Cerebellar cortex (tissue), 1 donor: ENCODE measurements at regions not wholly inside any gene's neighbourhood (a gene's known extent, or its start where the extent isn't known, plus 50 kb on each side); places are given as distances from the start of the nearest gene placed in this dataset.
"Not testable (repeated sequence)": the region's sequence is repeated elsewhere in the genome, so short reads cannot be mapped to it uniquely, and the experiment has no call there.

Experiments used
- DNase-seq: peaks from one replicate; pipeline ENCODE4 v3.0.0-alpha.2; 2015; ENCODE audit warnings: low spot score

GRCh38 chr1:2950926-2951305 lies 70.4 kb upstream of the ACTRT2 start:
- no peak for DNase-seq

DNA sequence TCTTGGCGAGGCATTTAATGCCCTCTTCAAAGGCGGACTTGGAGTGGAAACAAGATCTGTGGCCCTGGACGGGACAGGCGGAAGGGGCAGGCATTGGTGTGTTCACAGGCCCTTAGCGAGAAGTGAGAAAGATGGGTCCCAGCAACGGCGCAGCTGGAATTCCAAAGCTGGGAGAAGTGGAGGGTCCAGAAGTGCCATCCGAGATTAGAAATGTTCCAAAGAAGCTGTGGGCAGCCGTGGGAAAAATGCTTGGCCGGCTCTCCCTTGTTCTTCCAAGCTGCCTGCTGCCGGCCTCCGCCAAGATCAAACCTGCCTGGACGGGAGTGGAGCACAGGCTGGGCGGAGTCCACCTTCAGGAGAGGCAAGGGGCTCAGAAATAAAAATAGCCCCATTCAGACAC lies 69.4 kb upstream of the ACTRT2 start:
- DNase-seq, result no peak

DNA sequence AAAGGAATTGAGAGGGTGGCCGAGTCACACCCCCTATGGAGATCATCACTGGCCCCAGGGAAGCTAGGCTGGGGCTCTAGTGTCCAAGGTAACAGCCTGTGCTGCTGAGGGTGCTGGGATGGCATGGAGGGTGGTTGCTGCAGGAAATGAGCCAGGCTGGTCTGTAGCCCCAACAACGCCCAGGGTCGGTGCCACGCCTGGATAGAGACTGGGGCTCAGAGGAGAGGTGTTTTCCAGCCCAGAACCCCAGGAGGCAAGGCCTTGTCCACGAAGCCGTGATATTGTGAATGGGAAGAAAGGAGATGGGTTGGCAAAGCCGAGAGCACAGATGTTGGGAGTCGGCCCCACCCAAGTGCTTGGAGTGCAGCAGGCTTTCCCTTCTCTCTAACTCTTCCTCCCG lies 68.9 kb upstream of the ACTRT2 start:
- DNase-seq, result no peak

GRCh38 chr1:2952992-2953391 lies 68.3 kb upstream of the ACTRT2 start:
- DNase-seq, result no peak

- DNase-seq, result no peak
These were observed 67.5 kb upstream of the ACTRT2 start for GRCh38 chr1:2953688-2954285.

GRCh38 chr1:2955652-2956051 lies 65.6 kb upstream of the ACTRT2 start:
- no peak for DNase-seq

DNA sequence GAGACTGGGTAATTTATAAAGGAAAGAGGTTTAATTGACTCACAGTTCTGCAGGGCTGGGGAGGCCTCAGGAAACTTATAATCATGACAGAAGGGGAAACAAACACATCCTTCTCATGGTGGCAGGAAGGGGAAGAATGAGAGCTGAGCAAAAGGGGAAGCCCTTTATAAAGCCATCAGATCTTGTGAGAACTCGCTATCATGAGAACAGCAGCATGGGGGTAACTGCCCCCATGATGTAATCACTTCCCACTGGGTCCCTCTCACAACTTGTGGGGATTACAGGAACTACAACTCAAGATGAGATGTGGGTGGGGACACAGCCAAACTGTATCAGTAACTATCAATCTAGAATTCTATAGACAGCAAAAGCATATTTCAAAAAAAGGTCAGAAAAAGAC lies 64.7 kb upstream of the ACTRT2 start:
- DNase-seq, result no peak

DNA sequence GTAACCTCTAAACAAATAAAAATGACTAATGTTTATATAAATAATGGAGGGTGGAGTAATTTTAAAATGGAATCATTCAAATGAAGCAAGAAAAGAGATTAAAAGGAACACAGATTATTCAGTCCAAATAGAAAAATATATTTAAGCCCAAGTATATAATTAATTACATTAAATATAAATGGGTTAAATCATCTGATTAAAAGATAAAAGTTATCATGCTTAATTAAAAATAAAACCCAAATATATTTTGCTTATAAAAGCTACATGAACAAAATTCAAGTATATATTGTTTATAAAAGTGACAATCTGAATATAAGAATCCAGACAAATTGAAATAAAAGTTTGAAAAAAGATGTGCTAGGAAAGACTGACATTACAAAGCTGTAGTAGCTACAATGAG lies 63.9 kb upstream of the ACTRT2 start:
- no peak for DNase-seq

- not testable (repeated sequence) for DNase-seq
These were observed 61.4 kb upstream of the ACTRT2 start for GRCh38 chr1:2959881-2960280.

DNA sequence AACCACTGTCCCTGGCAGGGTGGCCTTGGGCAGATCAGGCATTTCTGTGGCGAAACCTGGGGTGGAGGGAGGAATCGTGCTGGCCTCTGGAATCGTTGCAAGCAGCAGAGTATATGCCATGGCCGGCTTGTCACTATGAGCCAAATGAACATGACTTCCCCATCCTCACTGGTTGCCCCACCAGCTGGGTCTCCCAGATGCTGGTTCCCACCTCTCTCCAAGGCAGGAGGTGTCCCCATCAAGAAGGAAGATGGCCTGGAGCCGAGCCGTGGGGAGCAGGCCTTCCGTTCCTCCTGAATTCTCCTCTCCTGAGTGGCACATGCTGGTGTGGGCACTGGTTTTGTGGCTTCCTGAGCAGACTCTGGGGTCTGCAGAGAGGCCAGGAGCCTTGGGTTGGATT lies 60.2 kb upstream of the ACTRT2 start:
- DNase-seq, result no peak

- DNase-seq, result no peak
These were observed 59.6 kb upstream of the ACTRT2 start for GRCh38 chr1:2961661-2962060.

DNA sequence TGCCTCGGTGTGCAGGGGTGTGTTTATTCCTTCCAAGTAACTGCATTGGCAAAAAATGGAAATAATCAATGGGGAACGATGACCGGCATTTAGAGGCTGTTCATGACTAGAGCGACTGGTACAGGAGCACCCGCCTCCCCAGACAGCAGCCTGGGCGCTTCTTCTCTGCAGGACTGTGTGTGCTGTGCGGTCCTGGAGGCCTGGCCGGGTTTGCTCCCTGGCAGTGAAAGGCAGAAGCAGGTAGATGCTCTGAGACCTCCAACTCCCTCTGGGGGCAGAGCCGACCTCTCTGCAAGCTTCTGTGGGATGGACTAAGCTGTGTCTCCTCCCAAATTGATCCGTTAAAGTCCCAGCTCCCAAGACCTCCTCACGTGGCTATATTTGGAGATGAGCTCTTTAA lies 59.2 kb upstream of the ACTRT2 start:
- no peak for DNase-seq

- no peak for DNase-seq
These were observed 58.7 kb upstream of the ACTRT2 start for GRCh38 chr1:2962541-2962940.

DNA sequence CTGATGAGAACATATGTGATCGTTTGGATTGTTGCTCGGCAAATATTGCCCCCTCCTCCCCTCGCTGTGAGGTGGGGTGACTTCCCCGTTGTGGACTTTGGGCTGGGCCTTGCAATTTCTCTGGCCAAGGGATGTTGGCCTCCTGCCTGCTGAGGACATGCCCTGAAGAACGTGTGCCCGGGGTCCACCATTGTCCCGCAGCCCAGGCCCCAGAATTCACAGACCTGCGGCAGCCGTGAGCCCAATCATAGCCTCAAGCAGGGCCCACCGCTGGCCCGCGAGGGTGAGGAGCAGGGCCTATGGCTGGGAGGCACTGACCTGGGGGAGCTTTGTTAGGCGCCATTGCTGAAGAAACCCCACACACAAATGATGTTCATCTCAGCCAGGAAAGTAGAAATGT lies 58.3 kb upstream of the ACTRT2 start:
- DNase-seq, result no peak

GRCh38 chr1:2965676-2966075 lies 55.6 kb upstream of the ACTRT2 start:
- no peak for DNase-seq

DNA sequence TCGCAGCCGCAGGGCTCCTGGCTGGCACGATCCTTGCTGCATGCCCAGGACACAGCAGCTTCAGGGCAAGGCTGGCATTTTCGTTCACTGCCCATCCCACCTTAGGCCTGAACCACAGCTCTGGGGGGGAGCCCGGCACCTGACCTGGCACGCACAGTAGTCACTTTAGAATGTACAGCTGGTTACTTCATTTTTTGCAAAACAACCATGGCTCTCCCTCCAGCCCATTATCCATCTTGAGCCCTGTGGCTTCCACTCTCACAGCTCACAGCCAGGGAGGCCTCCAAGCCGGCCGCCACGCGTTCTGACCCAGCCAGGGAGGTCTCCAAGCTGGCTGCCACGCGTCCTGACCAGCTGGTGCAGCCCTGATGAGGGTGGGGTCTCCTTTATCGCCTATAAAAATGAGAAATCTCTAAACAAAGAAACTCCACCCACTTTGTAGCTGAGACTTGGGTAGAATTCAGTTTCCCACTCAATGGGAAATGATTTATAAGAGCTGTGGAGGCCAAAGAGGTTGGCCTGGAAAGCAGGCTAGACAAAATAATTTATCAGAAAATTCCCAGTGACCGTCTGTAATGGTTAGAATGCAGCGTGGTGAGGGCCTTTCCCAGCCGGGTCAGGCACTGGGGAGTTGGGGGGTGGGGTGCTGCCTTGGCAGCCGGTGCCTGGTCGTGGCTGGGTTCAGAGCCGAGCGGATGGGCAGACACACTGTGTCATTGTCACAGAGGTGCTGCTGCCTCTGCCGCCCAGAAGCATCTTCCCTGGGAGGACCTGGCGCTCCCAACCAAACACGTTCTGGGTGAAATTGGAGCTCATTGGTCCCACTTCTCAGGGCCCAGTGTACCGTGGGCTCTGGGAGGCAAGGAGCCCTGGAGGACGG lies 54.6 kb upstream of the ACTRT2 start:
- DNase-seq, result no peak

GRCh38 chr1:2967329-2967725 lies 53.9 kb upstream of the ACTRT2 start:
- no peak for DNase-seq

DNA sequence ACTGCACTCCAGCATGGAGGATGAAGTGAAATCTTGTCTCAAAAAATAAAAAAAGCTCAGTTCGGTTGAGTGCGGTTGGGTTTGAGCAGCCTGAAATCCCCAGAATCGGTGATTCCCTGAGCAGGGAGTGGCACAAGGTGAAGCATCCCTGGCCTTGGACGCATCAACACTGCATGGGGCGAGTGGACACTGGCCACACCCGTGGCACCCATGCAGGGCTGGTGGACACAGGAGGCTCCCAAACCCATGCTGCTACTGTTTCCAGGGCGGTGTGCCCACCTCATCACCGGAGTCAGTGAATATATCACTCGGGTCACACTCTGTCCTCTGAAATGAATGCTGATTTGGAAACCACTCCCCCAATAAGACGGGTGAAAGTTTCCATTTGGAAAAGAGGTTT lies 53.4 kb upstream of the ACTRT2 start:
- DNase-seq, result no peak

DNA sequence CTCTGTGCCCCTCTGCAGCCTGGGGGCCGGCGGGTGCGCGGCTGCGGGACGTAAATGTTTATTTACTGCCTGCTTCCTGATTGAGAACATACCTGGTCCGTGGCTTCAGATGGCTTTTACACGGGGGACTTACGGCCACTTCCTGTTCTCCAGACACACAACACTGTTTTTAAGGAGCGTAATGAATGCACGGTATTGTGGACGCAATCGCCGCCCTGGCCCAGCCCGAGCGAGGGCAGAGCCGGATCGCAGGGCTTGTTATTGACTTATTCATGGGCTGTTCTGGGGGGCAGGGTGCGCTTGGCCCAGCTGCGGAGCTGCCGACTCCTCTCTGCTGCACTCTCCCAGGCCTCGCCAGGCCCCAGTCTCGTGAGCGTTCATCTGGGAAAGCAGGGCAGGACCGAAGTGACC lies 52.8 kb upstream of the ACTRT2 start:
- DNase-seq, result no peak

GRCh38 chr1:2969011-2969844 lies 52.0 kb upstream of the ACTRT2 start:
- no peak for DNase-seq

DNA sequence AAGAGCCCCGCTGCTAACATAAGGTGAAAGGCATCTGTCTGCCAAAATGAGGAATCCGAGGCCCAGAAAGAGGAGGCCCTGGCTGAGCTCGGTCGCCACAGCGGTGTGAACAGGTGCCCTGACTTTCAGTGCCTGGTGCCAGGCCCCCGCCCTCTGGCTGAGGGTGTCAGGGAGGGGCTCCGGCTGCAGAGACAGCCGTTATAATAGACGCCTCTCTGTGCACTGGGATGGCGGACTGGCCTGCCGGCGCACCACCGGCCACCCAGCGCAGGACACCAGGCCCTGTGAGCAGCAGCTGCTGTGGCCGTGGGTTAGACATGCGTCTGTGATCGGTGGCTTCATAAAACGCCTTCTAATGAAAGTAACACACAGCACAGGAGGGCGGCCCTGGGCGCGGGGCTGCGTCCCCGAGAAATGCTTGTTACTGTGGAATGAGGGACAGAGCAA lies 51.4 kb upstream of the ACTRT2 start:
- DNase-seq, result no peak

GRCh38 chr1:2970311-2971071 lies 50.8 kb upstream of the ACTRT2 start:
- no peak for DNase-seq
